NCI-H187 (cell line): ENCODE measurements at regions not wholly inside any gene's neighbourhood (a gene's known extent, or its start where the extent isn't known, plus 50 kb on each side); places are given as distances from the start of the nearest gene placed in this dataset.

Experiments
- DNase-seq, 2 experiments: peaks; one replicate each; lab custom pipeline; 2025; lab: John Stamatoyannopoulos, UW

DNA sequence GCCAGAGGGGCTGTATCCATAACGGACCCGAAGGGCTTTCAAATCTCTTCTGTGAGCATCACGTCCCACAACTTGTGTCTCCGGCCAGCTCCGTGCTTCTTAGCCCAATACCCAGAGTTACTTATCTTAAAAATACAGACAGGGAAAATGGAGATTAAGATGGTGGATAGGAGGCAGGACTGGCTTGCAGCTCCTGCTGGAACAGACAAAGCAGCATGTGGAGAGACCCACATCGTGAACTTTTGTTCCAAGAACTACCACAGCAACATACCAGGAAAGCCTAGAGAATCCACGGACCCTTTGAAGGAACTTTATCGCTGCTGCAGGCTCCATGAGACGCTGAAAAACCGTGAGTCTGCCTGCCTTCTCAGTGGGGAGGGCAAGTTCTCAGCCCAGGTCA lies 113.7 kb downstream of the RNASET2 start:
- DNase-seq, result no peak

DNA sequence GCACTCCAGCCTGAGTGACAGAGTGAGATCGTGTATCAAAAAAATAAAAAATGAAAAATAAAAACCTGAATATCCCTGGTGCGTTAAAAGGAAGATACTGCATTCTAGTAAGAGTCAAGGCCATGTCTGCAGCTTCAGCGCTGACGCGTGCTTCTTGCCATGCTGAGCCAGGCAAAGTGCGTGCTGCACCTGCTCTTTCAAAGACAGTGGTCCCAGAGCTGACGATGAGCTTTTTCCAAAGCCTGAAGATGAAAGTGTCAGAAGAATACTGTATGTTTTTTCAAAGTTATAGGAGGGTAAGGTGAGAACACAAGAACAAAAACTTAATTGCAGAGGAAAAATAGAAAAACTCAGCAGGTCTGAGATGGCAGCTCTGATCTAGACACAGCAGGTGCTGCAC lies 115.1 kb downstream of the RNASET2 start:
- DNase-seq, result no peak

DNA sequence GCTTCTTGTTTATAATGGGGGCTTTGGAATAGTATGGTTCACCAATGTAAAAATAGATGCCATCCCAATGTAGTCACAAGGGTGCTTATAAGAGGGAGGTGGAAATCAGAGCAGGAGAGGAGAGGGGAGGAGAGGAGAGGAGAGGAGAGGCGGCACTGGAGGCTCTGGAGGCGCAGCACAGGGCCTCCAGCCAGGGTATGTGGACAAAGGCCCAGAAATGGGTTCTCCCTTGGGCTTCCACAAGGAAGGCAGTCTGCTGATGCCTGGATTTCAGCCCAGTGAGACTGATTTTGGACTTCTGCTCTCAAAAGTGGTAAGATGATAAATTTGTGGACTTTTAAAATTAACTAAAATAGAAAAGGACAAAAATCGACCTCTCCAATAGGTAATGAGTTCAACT lies 116.8 kb downstream of the RNASET2 start:
- no peak for DNase-seq

GRCh38 chr6:166838987-166839386 lies 117.4 kb downstream of the RNASET2 start:
- DNase-seq, result no peak

DNA sequence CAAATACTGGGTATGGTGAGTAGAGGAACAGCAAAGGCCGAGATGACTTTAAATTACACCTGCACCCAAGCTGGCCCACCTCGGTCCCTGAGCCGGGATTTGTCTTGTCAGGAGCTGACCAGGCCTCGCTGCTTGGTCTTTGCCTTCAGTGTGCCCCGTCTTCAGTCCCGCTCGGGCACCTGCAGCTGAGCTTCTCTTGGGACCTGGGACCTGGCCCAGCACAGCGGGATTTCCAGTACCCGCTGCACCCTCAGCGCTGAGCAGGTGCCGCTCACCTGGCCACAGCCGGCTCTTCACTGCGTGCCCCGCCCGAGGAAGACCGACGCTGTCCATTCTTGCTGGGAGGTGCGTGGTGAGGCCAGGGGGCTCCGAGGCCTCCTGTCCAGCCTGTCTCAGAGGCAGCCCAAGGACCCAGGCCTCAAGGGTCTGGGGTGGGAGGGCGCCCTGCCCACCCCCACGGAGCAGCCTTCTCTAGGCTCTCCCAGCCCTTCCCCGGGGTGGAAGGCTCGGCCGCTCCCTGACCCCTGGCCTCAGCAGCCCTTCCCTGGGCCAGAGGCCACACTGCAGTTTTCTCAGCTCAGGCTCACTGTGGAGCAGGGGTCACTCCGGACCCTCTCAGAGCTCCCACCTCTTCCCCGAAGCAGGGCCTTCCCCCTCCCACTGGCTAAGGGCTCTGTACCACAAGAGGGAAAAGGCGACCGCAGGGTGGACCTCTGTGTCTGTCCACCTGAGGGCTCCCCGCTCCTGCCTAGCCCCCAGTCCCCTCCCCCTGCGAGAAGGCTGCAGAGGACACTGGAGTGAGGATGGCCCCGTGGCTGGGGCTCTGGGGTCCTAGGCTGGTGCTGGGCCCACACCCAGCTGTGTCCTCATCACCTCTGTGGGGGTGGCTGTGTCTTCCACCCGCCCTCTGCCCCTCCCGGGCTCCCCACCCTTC lies 119.3 kb downstream of the RNASET2 start:
- no peak for DNase-seq

DNA sequence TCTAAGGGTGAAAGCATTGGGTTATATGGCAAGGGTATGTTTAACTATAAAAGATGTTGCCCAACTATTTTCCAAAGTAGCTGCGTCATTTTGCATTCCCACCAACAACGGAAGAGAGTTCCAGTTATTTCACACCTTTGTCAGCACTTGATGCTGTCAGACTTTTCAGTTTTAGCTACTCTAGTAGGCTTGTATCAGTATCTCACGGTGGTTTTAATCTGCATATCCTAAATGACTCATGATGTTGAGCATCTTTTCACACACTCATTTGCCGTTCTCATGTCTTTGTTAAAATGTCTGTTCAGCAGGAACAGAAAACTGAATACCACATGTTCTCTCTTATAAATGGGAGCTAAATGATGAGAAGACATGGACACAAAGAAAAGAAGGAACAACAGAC lies 122.3 kb downstream of the RNASET2 start:
- DNase-seq, result no peak

DNA sequence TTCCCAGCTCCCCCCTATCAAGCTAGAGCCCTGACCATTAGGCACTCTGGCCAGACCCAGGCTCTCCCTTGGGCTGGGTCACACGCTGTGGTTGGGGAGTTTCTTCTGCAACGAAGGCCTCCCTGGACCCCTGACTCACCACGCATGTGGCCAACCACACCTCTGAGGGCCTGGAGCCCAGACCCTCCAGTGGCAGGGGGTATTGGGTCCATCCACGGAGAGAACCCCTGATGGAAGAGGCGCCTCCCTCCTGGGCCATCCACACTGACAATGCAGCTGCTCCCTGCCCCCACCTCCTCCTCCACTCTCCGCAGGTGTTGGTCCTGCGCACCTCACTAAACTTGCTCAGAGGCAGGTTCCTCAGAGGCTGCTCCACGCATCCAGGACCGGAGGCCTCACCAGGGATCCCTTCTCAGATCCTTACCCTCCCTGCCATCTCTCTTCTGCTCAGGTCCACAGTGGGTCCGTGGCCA lies 125.4 kb downstream of the RNASET2 start:
- no peak for DNase-seq

- no peak for DNase-seq
Observed at GRCh38 chr6:166830185-166830890, 126.0 kb downstream of the RNASET2 start.

GRCh38 chr6:166826264-166826663 lies 130.1 kb downstream of the RNASET2 start:
- DNase-seq, result no peak

DNA sequence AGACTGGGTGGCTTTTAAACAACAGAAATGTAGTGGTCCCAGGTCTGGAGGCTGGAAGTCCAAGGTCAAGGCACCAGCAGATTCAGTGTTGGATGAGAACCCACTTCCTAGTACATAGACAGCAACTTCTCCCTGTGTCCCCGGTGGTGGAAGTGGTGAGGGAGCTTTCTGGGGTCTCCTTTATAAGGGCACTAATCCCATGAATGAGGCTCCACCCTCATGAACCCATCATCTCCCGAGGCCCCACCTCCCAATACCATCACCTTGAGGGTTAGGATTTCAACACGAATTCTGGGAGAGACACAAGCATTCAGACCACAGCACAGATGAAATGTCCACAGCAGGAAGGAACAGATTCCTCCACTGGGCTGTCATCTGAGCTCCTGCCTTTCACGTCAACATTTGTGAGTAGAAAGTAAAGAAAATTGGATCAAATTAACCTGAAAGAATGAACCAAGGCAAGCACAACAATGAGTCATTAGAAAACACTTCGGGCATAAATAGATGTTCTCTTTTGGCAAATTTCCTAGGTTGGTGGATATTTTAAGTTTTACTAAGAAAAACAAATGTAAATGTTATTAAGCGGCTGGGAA lies 130.7 kb downstream of the RNASET2 start:
- no peak for DNase-seq

DNA sequence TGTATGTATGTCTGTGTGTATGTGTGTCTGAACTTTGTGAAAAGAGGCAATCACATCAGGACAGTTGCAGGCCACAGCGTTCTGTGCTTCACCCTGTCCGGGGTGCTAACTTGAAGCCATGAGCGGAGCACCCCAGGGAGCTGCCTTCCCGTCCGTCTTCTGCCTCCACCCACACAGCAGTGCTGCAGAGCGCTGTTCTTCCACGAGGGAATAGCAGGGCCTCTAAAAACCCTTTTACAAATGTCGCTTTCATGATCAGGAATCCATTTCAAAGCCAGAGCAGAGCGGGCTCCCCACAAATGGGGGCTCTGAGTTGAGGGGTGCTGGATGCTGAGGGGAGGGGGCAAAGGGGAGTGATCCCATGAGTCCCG lies 131.5 kb downstream of the RNASET2 start:
- DNase-seq, result no peak

DNA sequence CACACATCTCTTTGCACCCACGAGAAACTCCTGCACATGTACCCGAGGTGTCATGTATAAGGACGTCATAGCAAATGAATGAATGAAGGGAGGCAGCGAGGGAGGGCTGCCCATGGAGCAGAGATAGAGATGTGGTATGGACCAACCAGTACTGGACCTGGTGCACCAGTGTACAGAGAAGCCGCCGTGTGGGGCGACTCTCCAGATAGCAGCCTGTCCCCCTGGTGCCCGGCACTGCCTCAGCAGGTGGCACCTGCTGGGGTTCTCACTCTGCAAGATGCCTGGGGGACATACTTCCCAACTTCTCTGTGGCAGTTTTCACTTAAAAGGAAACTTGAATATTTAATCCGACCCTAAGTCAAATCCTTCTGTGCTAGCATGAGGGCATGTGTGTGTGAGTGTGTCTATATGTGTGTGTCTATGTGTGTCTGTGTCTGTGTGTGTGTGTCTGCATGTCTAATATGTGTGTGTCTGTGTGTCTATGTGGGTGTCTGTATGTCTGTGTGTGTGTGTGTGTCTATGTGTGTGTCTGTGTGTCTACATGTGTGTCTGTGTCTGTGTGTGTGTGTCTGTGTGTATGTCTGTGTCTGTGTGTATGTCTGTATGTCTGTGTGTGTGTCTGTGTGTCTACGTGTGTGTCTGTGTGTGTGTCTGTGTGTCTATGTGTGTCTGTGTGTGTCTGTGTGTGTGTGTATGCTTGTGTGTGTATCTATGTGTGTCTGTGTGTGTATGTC lies 132.0 kb downstream of the RNASET2 start:
- no peak for DNase-seq

GRCh38 chr6:166822609-166823008 lies 133.7 kb downstream of the RNASET2 start:
- no peak for DNase-seq

- no peak for DNase-seq
Observed at GRCh38 chr6:166820483-166820882, 135.9 kb downstream of the RNASET2 start.

GRCh38 chr6:166820070-166820469 lies 136.3 kb downstream of the RNASET2 start:
- no peak for DNase-seq

- DNase-seq, result no peak
Observed at GRCh38 chr6:166815629-166816028, 140.7 kb downstream of the RNASET2 start.

DNA sequence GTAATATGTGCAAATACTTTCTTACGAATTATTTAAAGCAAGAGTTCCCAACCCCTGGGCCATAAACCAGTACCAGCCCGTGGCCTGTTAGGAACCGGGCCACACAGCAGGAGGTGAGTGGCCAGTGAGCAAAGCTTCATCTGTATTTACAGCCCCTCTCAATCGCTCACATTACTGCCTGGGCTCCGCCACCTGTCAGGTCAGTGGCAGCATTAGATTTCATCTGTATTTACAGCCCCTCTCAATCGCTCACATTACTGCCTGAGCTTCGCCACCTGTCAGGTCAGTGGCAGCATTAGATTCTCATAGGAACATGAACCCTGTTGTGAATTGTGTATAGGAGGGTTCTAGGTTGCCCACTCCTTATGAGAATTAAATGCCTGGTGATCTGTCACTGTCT lies 142.0 kb downstream of the RNASET2 start:
- no peak for DNase-seq

- DNase-seq, result no peak
Observed at GRCh38 chr6:166813461-166813860, 142.9 kb downstream of the RNASET2 start.

DNA sequence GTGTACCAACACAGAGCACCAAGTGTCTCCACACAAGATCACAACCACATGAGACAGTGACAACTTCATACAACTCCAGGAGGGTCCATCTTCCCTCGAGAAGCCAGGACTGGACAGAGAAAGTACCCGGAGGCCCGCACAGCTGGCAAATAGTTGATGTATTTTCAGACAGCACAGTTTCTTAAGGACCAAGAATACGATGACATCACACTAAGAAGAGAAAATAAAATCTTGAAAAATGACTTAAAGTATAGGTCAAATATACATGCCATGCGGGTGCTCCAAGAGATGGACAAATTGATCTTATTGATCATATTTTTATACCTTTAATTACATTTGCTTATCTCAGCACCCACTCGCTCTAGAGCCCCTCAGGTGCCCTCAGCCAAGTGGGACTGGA lies 145.5 kb downstream of the RNASET2 start:
- no peak for DNase-seq

- DNase-seq, result no peak
Observed at GRCh38 chr6:166809721-166810120, 146.6 kb downstream of the RNASET2 start.

DNA sequence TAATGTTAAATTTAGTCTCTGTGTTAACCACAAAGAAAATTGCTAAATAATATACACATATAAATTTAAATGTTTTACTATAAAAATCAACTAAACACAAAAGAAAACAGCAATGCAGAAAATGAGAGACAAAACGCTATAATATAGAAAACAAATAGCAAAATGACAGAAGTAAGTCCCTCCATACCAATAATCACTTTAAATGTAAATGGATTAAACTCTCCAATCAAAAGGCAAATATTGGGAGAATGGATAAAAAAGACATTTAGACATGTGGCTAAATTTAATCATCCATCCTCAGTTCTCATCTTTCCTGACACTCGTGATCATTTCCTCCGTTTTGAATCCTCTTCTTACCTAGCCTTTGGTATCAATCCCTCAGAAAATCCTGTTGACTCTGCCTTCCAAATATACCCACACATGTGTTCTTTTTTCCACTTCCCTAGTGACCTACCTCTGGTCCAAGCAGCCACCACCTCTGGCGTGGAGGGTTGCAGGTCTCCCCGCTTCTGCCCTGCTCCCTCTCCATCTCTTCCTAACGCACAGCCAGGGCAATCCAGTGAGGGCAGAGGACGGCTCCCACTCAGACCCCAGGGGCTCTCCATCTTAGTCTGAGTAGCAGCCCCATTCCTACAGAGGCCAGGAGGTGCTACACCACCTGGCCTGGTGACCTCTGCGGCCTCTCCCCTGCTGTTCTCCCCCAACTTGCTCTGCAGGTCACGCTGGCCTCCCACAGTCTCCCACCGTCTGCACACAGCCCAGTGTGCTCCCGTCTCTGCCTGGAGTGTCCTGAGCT lies 149.2 kb downstream of the RNASET2 start:
- DNase-seq, result no peak
